CD4-positive, CD25-positive, alpha-beta regulatory T cell (primary cell): ENCODE measurements at regions not wholly inside any gene's neighbourhood (a gene's known extent, or its start where the extent isn't known, plus 50 kb on each side); places are given as distances from the start of the nearest gene placed in this dataset.

Experiments
- ATAC-seq, 2 donors: fragments of 150-1000 bp; cut with Tn5 transposase; one replicate each; pipeline ENCODE4 v1.10.0; 2021; ENCODE audit warnings: low read depth in 2 of 2, moderate number of reproducible peaks in 2 of 2, moderate library complexity in 1 of 2
- DNase-seq, 3 donors: peaks; one replicate each; pipeline versions ENCODE4 v3.0.0 to v3.0.0-alpha.2; 2012 to 2022; ENCODE audit warnings: mixed read lengths in 1 of 3
- H3K27ac ChIP-seq: one replicate; pipeline ENCODE4 v1.7.0; 2013; ENCODE audit warnings: mild to moderate bottlenecking, low read length; ENCODE audit not compliant: insufficient read depth, poor library complexity, severe bottlenecking
- H3K27me3 ChIP-seq: one replicate; pipeline ENCODE4 v1.7.0; 2013; ENCODE audit warnings: low read length; ENCODE audit not compliant: control insufficient read depth, insufficient read depth
- H3K36me3 ChIP-seq: one replicate; pipeline ENCODE4 v1.7.0; 2013; ENCODE audit warnings: mild to moderate bottlenecking, low read length, moderate library complexity; ENCODE audit not compliant: control insufficient read depth, insufficient read depth
- H3K4me1 ChIP-seq: 2 replicates; pipeline ENCODE4 v1.7.0; 2013; ENCODE audit warnings: mild to moderate bottlenecking, low read length; ENCODE audit not compliant: insufficient read depth, control insufficient read depth, poor library complexity, severe bottlenecking
- H3K4me3 ChIP-seq: one replicate; pipeline ENCODE4 v1.7.0; 2013; ENCODE audit warnings: low read depth, mild to moderate bottlenecking, low read length, moderate library complexity
- H3K9me3 ChIP-seq, 2 experiments: 1 replicate in 1 of 2; 2 replicates in 1 of 2; pipeline ENCODE4 v1.7.0; 2013; ENCODE audit warnings: low read length in 2 of 2, mild to moderate bottlenecking in 1 of 2, moderate library complexity in 1 of 2; ENCODE audit not compliant: control insufficient read depth in 2 of 2
- H3K27ac Mint-ChIP-seq, 3 donors: one replicate each; pipeline ENCODE4 v1.8.0; 2020 to 2022; ENCODE audit warnings: mild to moderate bottlenecking in 3 of 3, mixed read lengths in 3 of 3, moderate library complexity in 2 of 3
- H3K27me3 Mint-ChIP-seq: one replicate; pipeline ENCODE4 v1.8.0; 2022; ENCODE audit warnings: mild to moderate bottlenecking, mixed read lengths
- H3K36me3 Mint-ChIP-seq: one replicate; pipeline ENCODE4 v1.8.0; 2020; ENCODE audit warnings: mixed read lengths
- H3K4me1 Mint-ChIP-seq, 4 donors: one replicate each; pipeline ENCODE4 v1.8.0; 2020 to 2022; ENCODE audit warnings: mixed read lengths in 4 of 4, mild to moderate bottlenecking in 1 of 4
- H3K4me3 Mint-ChIP-seq, 4 donors: one replicate each; pipeline ENCODE4 v1.8.0; 2020 to 2022; ENCODE audit warnings: mild to moderate bottlenecking in 4 of 4, mixed read lengths in 4 of 4, moderate library complexity in 3 of 4
- H3K9me3 Mint-ChIP-seq, 7 donors: one replicate each; pipeline ENCODE4 v1.8.0; 2020 to 2022; ENCODE audit warnings: mixed read lengths in 7 of 7, mild to moderate bottlenecking in 3 of 7, moderate library complexity in 2 of 7

GRCh38 chr11:106389101-106389500, 311.6 kb downstream of the AASDHPPT start:
- no peak overlapping the region for H3K27ac ChIP-seq
- peaks cover 0 to 5% of the 10 kb centered on the region in 2 experiments for H3K9me3 ChIP-seq
- H3K36me3 ChIP-seq, result no peaks in the 10 kb centered on the region
- Mint-ChIP-seq H3K4me1 (no peaks in the 10 kb centered on the region), H3K4me3 (no peak overlapping the region), H3K36me3 (no peaks in the 10 kb centered on the region), H3K27me3 (no peaks in the 10 kb centered on the region), H3K9me3 (peaks cover 0 to 15% (median 3%) of the 10 kb centered on the region in 7 donors), H3K27ac (no peak overlapping the region)
- ATAC-seq (no peak), DNase-seq (no peak)
- no peaks in the 10 kb centered on the region for H3K4me1 ChIP-seq
- no peaks in the 10 kb centered on the region for H3K27me3 ChIP-seq
- H3K4me3 ChIP-seq, result no peak overlapping the region

- Histone ChIP-seq H3K36me3 (no peaks in the 10 kb centered on the region), H3K9me3 (peaks cover 0 to 5% of the 10 kb centered on the region in 2 experiments), H3K4me1 (no peaks in the 10 kb centered on the region), H3K4me3 (no peak overlapping the region), H3K27me3 (no peaks in the 10 kb centered on the region), H3K27ac (no peak overlapping the region)
- Mint-ChIP-seq H3K4me3 (no peak overlapping the region), H3K27ac (no peak overlapping the region), H3K9me3 (peaks cover 0 to 15% (median 3%) of the 10 kb centered on the region in 7 donors), H3K27me3 (no peaks in the 10 kb centered on the region), H3K4me1 (no peaks in the 10 kb centered on the region), H3K36me3 (no peaks in the 10 kb centered on the region)
- ATAC-seq (no peak), DNase-seq (no peak)
Observed at GRCh38 chr11:106390078-106390477, 312.6 kb downstream of the AASDHPPT start.

GRCh38 chr11:106391771-106392420, 314.4 kb downstream of the AASDHPPT start:
- Mint-ChIP-seq H3K9me3 (peaks cover 0 to 19% (median 6%) of the 10 kb centered on the region in 7 donors), H3K4me3 (no peak overlapping the region), H3K36me3 (no peaks in the 10 kb centered on the region), H3K4me1 (no peaks in the 10 kb centered on the region), H3K27ac (no peak overlapping the region), H3K27me3 (no peaks in the 10 kb centered on the region)
- H3K36me3 ChIP-seq, result no peaks in the 10 kb centered on the region
- H3K9me3 ChIP-seq, result no peaks in the 10 kb centered on the region
- ATAC-seq (no peak), DNase-seq (no peak)
- H3K4me1 ChIP-seq, result no peaks in the 10 kb centered on the region
- H3K27me3 ChIP-seq, result no peaks in the 10 kb centered on the region
- H3K27ac ChIP-seq, result no peak overlapping the region
- no peak overlapping the region for H3K4me3 ChIP-seq

- H3K9me3 Mint-ChIP-seq, result peaks cover 0 to 15% (median 5%) of the 10 kb centered on the region in 7 donors
Observed at GRCh38 chr11:106395716-106396349, 318.4 kb downstream of the AASDHPPT start.

GRCh38 chr11:106397787-106398501, 320.5 kb downstream of the AASDHPPT start:
- Mint-ChIP-seq H3K4me3 (no peak overlapping the region), H3K4me1 (no peaks in the 10 kb centered on the region), H3K27me3 (no peaks in the 10 kb centered on the region), H3K27ac (no peak overlapping the region), H3K36me3 (no peaks in the 10 kb centered on the region), H3K9me3 (peaks cover 0 to 17% (median 5%) of the 10 kb centered on the region in 7 donors)
- Histone ChIP-seq H3K36me3 (no peaks in the 10 kb centered on the region), H3K27ac (no peak overlapping the region), H3K4me1 (no peaks in the 10 kb centered on the region), H3K27me3 (no peaks in the 10 kb centered on the region), H3K9me3 (no peaks in the 10 kb centered on the region), H3K4me3 (no peak overlapping the region)
- no peak for ATAC-seq
- DNase-seq, result no peak

More at GRCh38 chr11:106395716-106396349, 318.4 kb downstream of the AASDHPPT start:
- Mint-ChIP-seq H3K27me3 (no peaks in the 10 kb centered on the region), H3K27ac (no peak overlapping the region), H3K4me1 (no peaks in the 10 kb centered on the region), H3K36me3 (no peaks in the 10 kb centered on the region), H3K4me3 (no peak overlapping the region)
- ATAC-seq (no peak), DNase-seq (no peak)
- no peaks in the 10 kb centered on the region for H3K9me3 ChIP-seq
- H3K27ac ChIP-seq, result no peak overlapping the region
- no peaks in the 10 kb centered on the region for H3K27me3 ChIP-seq
- H3K36me3 ChIP-seq, result no peaks in the 10 kb centered on the region
- H3K4me1 ChIP-seq, result no peaks in the 10 kb centered on the region
- H3K4me3 ChIP-seq, result no peak overlapping the region

GRCh38 chr11:106398502-106399075, 321.1 kb downstream of the AASDHPPT start:
- H3K4me3 ChIP-seq, result no peak overlapping the region
- peaks cover 0 to 14% (median 5%) of the 10 kb centered on the region in 7 donors for H3K9me3 Mint-ChIP-seq
- H3K27ac Mint-ChIP-seq, result no peak overlapping the region

GRCh38 chr11:106399076-106399511, 321.6 kb downstream of the AASDHPPT start:
- Mint-ChIP-seq H3K27me3 (no peaks in the 10 kb centered on the region), H3K9me3 (peaks cover 0 to 14% (median 5%) of the 10 kb centered on the region in 7 donors), H3K4me3 (no peak overlapping the region), H3K27ac (no peak overlapping the region), H3K36me3 (no peaks in the 10 kb centered on the region), H3K4me1 (no peaks in the 10 kb centered on the region)
- Histone ChIP-seq H3K27ac (no peak overlapping the region), H3K27me3 (no peaks in the 10 kb centered on the region), H3K4me1 (no peaks in the 10 kb centered on the region), H3K36me3 (no peaks in the 10 kb centered on the region), H3K9me3 (no peaks in the 10 kb centered on the region), H3K4me3 (no peak overlapping the region)
- DNase-seq (no peak), ATAC-seq (no peak)

More at GRCh38 chr11:106398502-106399075, 321.1 kb downstream of the AASDHPPT start:
- Mint-ChIP-seq H3K36me3 (no peaks in the 10 kb centered on the region), H3K27me3 (no peaks in the 10 kb centered on the region), H3K4me3 (no peak overlapping the region), H3K4me1 (no peaks in the 10 kb centered on the region)
- Histone ChIP-seq H3K27me3 (no peaks in the 10 kb centered on the region), H3K36me3 (no peaks in the 10 kb centered on the region), H3K27ac (no peak overlapping the region), H3K4me1 (no peaks in the 10 kb centered on the region), H3K9me3 (no peaks in the 10 kb centered on the region)
- ATAC-seq, result no peak
- no peak for DNase-seq
